GM12874 (cell line): ENCODE measurements at regions not wholly inside any gene's neighbourhood (a gene's known extent, or its start where the extent isn't known, plus 50 kb on each side); places are given as distances from the start of the nearest gene placed in this dataset.

Source experiments
- CTCF ChIP-seq: IDR thresholded peaks from 2 replicates; pipeline ENCODE4 v1.5.1; 2011; ENCODE audit warnings: low read depth, mild to moderate bottlenecking, control low read depth, low read length, moderate library complexity; ENCODE audit not compliant: insufficient read depth

GRCh38 chr10:121248266-121248665 lies 350.0 kb downstream of the FGFR2 start:
- no peak for TF ChIP-seq CTCF

GRCh38 chr10:121250995-121251764 lies 347.1 kb downstream of the FGFR2 start:
- no peak for TF ChIP-seq CTCF

- TF ChIP-seq CTCF = no peak
These were observed 345.5 kb downstream of the FGFR2 start for GRCh38 chr10:121252756-121253155.

GRCh38 chr10:121260377-121260776 lies 337.9 kb downstream of the FGFR2 start:
- TF ChIP-seq CTCF = no peak

- TF ChIP-seq CTCF = no peak
These were observed 336.6 kb downstream of the FGFR2 start for GRCh38 chr10:121261665-121262064.

- TF ChIP-seq CTCF = no peak
These were observed 335.3 kb downstream of the FGFR2 start for GRCh38 chr10:121262774-121263430.

GRCh38 chr10:121263431-121263783 lies 334.8 kb downstream of the FGFR2 start:
- no peak for TF ChIP-seq CTCF
